OCI-LY1 (cell line): ENCODE measurements at regions not wholly inside any gene's neighbourhood (a gene's known extent, or its start where the extent isn't known, plus 50 kb on each side); places are given as distances from the start of the nearest gene placed in this dataset.

Experiments
- H2AFZ ChIP-seq: fragments of 200-600 bp; sonication (generic), shearing (Covaris generic); 2 replicates; pipeline ENCODE4 v1.6.0; 2014; ENCODE audit warnings: antibody characterized with exemption, mild to moderate bottlenecking, low read length
- H3F3A ChIP-seq: fragments of 200-600 bp; sonication (generic), shearing (Covaris generic); 2 replicates; pipeline ENCODE4 v1.6.0; 2014; ENCODE audit warnings: mild to moderate bottlenecking, antibody characterized with exemption, low read length, moderate library complexity; ENCODE audit not compliant: insufficient read depth
- H3K27ac ChIP-seq: fragments of 200-600 bp; sonication (generic); 2 replicates; pipeline ENCODE4 v1.5.1; 2014; ENCODE audit warnings: low read length, mixed run types, mild to moderate bottlenecking, low read depth; ENCODE audit not compliant: poor library complexity, severe bottlenecking
- H3K27me3 ChIP-seq: fragments of 200-600 bp; sonication (generic); 2 replicates; pipeline ENCODE4 v1.6.0; 2014; ENCODE audit warnings: antibody characterized with exemption, mild to moderate bottlenecking, low read length, moderate library complexity; ENCODE audit not compliant: insufficient read depth
- H3K36me3 ChIP-seq: fragments of 200-600 bp; sonication (generic); 2 replicates; pipeline ENCODE4 v1.6.1; 2014; ENCODE audit warnings: mild to moderate bottlenecking, antibody characterized with exemption, low read length, moderate library complexity, mixed read lengths; ENCODE audit not compliant: insufficient read depth
- H3K4me1 ChIP-seq: fragments of 200-600 bp; sonication (generic); 2 replicates; pipeline ENCODE4 v1.5.1; 2014; ENCODE audit warnings: mild to moderate bottlenecking, low read length, moderate library complexity; ENCODE audit not compliant: insufficient read depth, severe bottlenecking
- H3K4me2 ChIP-seq: fragments of 200-600 bp; sonication (generic), shearing (Covaris generic); 2 replicates; pipeline ENCODE4 v1.6.1; 2014; ENCODE audit warnings: low read length
- H3K4me3 ChIP-seq: fragments of 200-600 bp; sonication (generic); 2 replicates; pipeline ENCODE4 v1.5.1; 2014; ENCODE audit warnings: low read length, low read depth, mild to moderate bottlenecking, mixed read lengths; ENCODE audit not compliant: poor library complexity, severe bottlenecking
- H3K79me2 ChIP-seq: fragments of 200-600 bp; shearing (Covaris generic); 2 replicates; pipeline ENCODE4 v1.6.1; 2016; ENCODE audit warnings: mixed run types, low read length, mixed read lengths; ENCODE audit not compliant: insufficient read depth
- H3K9ac ChIP-seq: fragments of 200-600 bp; sonication (generic), shearing (Covaris generic); 2 replicates; pipeline ENCODE4 v1.6.1; 2014; ENCODE audit warnings: mild to moderate bottlenecking, low read length, mixed read lengths
- H3K9me2 ChIP-seq: fragments of 200-600 bp; sonication (generic), shearing (Covaris generic); 2 replicates; pipeline ENCODE4 v1.6.1; 2014; ENCODE audit warnings: low read depth, mild to moderate bottlenecking, low read length, mixed read lengths
- H3K9me3 ChIP-seq: fragments of 200-600 bp; shearing (Covaris generic); 2 replicates; pipeline ENCODE4 v1.6.1; 2014; ENCODE audit warnings: low read length, mixed read lengths
- H4K20me1 ChIP-seq: fragments of 200-600 bp; sonication (generic), shearing (Covaris generic); 2 replicates; pipeline ENCODE4 v1.6.0; 2016; ENCODE audit warnings: mild to moderate bottlenecking, low read length; ENCODE audit not compliant: insufficient read depth
- CTCF ChIP-seq: fragments of 200-600 bp; sonication (generic), shearing (Covaris generic); IDR thresholded peaks from 2 replicates; pipeline ENCODE4 v1.5.1; 2017; ENCODE audit warnings: mild to moderate bottlenecking, antibody characterized with exemption, low read length, moderate library complexity, mixed read lengths
- EZH2 ChIP-seq: fragments of 200-600 bp; sonication (generic), shearing (Covaris generic); IDR thresholded peaks from 2 replicates; pipeline ENCODE4 v1.8.0; 2017; ENCODE audit warnings: borderline replicate concordance, mixed run types, mild to moderate bottlenecking, antibody characterized with exemption, low read length, moderate library complexity, mixed read lengths

- TF ChIP-seq CTCF, result no peak
- TF ChIP-seq EZH2, result no peak
- Histone ChIP-seq H3K9me3 (no peaks in the 10 kb centered on the region), H2AFZ (no peak overlapping the region)
Measured at GRCh38 chr14:76688383-76688671, 72.9 kb upstream of the VASH1 start.

GRCh38 chr14:76690502-76691105 lies 70.7 kb upstream of the VASH1 start:
- H3K27me3 ChIP-seq, result 0 out of 2 replicates have a peak, but pooled peaks cover 4% of the 10 kb centered on the region
- no peak overlapping the region for H3K4me3 ChIP-seq
- no peak overlapping the region for H3K4me2 ChIP-seq
- H2AFZ ChIP-seq, result no peak overlapping the region
- H4K20me1 ChIP-seq, result no peaks in the 10 kb centered on the region
- TF ChIP-seq CTCF, result no peak
- no peak for TF ChIP-seq EZH2
- no peaks in the 10 kb centered on the region for H3K79me2 ChIP-seq
- H3K36me3 ChIP-seq, result no peaks in the 10 kb centered on the region
- H3F3A ChIP-seq, result no peaks in the 10 kb centered on the region
- no peak overlapping the region for H3K9ac ChIP-seq
- no peaks in the 10 kb centered on the region for H3K4me1 ChIP-seq
- H3K27ac ChIP-seq, result no peak overlapping the region
- no peaks in the 10 kb centered on the region for H3K9me3 ChIP-seq
- no peaks in the 10 kb centered on the region for H3K9me2 ChIP-seq

More at GRCh38 chr14:76688383-76688671, 72.9 kb upstream of the VASH1 start:
- Histone ChIP-seq H3K27ac (no peak overlapping the region), H3K36me3 (no peaks in the 10 kb centered on the region), H3K27me3 (0 out of 2 replicates have a peak, but pooled peaks cover 4% of the 10 kb centered on the region), H3K4me1 (no peaks in the 10 kb centered on the region), H3K9me2 (no peaks in the 10 kb centered on the region), H3K9ac (no peak overlapping the region), H3F3A (no peaks in the 10 kb centered on the region), H3K4me2 (no peak overlapping the region), H3K79me2 (no peaks in the 10 kb centered on the region), H4K20me1 (no peaks in the 10 kb centered on the region), H3K4me3 (no peak overlapping the region)

- Histone ChIP-seq H3K36me3 (no peaks in the 10 kb centered on the region), H3K27me3 (0 out of 2 replicates have a peak, but pooled peaks cover 4% of the 10 kb centered on the region), H3K4me3 (no peak overlapping the region), H3K79me2 (no peaks in the 10 kb centered on the region), H3K4me1 (no peaks in the 10 kb centered on the region), H3K4me2 (no peak overlapping the region), H3F3A (no peaks in the 10 kb centered on the region), H3K9me2 (no peaks in the 10 kb centered on the region), H2AFZ (no peak overlapping the region), H4K20me1 (no peaks in the 10 kb centered on the region), H3K27ac (no peak overlapping the region), H3K9me3 (no peaks in the 10 kb centered on the region), H3K9ac (no peak overlapping the region)
- TF ChIP-seq EZH2 (no peak), CTCF (no peak)
Measured at GRCh38 chr14:76694106-76694505, 67.2 kb upstream of the VASH1 start.
